OCI-M1 (cell line): ENCODE measurements at regions not wholly inside any gene's neighbourhood (a gene's known extent, or its start where the extent isn't known, plus 50 kb on each side); places are given as distances from the start of the nearest gene placed in this dataset.

Experiments used
- DNase-seq: peaks from one replicate; lab custom pipeline; 2025; lab: John Stamatoyannopoulos, UW

DNA sequence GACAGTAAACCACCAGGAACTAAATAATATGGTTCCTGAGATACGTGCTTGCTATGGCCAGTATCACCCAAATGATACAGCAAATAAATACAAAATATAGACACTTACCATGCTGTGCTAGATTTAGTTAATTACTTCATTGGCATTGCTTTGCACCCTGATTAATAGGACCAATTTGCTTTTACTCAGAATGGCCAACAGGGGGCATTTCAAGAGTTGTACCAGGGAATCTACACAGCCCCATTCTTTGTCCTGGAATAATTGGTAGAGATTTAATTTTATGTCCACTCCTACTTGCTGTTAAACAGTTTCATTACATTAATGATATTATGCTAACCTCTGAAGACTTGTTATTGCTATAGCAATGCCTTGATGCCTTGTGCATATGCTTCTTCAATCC, 280.8 kb downstream of the RERGL start:
- DNase-seq, result no peak

GRCh38 chr12:17802657-17803641, 287.0 kb downstream of the RERGL start:
- DNase-seq, result no peak

DNA sequence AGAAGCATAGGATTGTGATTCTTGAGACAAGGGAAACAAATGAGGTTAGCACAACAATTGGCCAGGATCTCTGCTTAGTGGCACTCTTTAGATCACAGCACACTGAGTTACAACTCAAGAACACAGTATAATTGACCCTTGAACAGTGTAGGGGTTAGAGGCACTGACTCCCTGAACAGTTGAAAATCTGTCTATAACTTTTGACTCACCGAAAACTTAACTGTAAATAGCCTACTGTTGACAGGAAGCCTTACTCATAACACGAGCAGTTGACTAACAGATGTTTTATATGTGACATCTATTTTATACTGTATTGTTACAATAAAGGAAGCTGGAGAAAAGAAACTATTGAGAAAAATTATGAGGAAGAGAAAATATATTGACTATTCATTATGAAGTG, 296.1 kb downstream of the RERGL start:
- no peak for DNase-seq

DNA sequence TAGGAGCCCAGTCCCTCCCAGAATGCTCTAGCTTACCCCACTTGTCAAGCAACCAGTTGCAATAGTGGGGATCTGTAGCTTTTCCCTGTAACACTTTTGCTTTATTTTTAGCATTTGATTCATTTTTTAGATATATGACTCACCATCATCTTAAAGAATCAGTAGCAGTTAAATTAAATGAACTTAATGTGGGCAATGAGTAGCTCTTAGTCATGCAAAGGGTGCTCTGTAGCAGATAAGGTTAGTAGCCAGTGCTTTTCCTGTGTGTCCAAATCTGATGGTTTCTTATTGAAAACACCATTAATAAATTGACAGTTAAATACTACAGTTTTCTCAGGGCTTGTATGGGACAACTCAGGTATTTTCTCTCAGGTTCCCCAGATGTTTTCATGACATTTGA, 311.8 kb downstream of the RERGL start:
- no peak for DNase-seq

GRCh38 chr12:17763366-17763765, 326.6 kb downstream of the RERGL start:
- no peak for DNase-seq

GRCh38 chr12:17759982-17760381, 330.0 kb downstream of the RERGL start:
- DNase-seq, result no peak
